ENCODE measurements at regions not wholly inside any gene's neighbourhood (a gene's known extent, or its start where the extent isn't known, plus 50 kb on each side); places are given as distances from the start of the nearest gene placed in this dataset.
"Not testable (repeated sequence)": the region's sequence is repeated elsewhere in the genome, so short reads cannot be mapped to it uniquely, and the experiment has no call there.

GRCh38 chr13:81146576-81146975, 805.6 kb upstream of the SPRY2 start:
- H3K27ac ChIP-seq (ENCODE audit: low read length); H3K4me1 ChIP-seq (ENCODE audit: control insufficient read depth, insufficient read depth, low read length); DNase-seq (ENCODE audit: low read depth, low spot score); H3K27me3 ChIP-seq (ENCODE audit: control insufficient read depth, insufficient read depth, low read length); H3K36me3 ChIP-seq (ENCODE audit: control insufficient read depth, insufficient read depth, low read length); H3K9me3 ChIP-seq (ENCODE audit: control insufficient read depth, insufficient read depth, low read length); H3K4me3 ChIP-seq (ENCODE audit: low read length): not testable (repeated sequence)
- WGBS (ENCODE audit: insufficient coverage, insufficient read length) = no CpG with 5 or more reads among the region's 12 CpGs

GRCh38 chr13:81142306-81142999, 801.5 kb upstream of the SPRY2 start:
- Histone ChIP-seq H3K27ac (ENCODE audit: low read length) (no peak overlapping the region), H3K4me3 (ENCODE audit: low read length) (no peak overlapping the region), H3K9me3 (ENCODE audit: control insufficient read depth, insufficient read depth, low read length) (no peaks in the 10 kb centered on the region; the same call in 1 of the 2 replicates), H3K36me3 (ENCODE audit: control insufficient read depth, insufficient read depth, low read length) (no peaks in the 10 kb centered on the region), H3K27me3 (ENCODE audit: control insufficient read depth, insufficient read depth, low read length) (no peaks in the 10 kb centered on the region), H3K4me1 (ENCODE audit: control insufficient read depth, insufficient read depth, low read length) (peaks cover 3% of the 10 kb centered on the region; the same call in 1 of the 2 replicates)
- DNase-seq (ENCODE audit: low read depth, low spot score) = no peak
- no CpG with 5 or more reads among the region's 5 CpGs for WGBS (ENCODE audit: insufficient coverage, insufficient read length)

GRCh38 chr13:81140675-81141074, 799.7 kb upstream of the SPRY2 start:
- no peak overlapping the region for H3K27ac ChIP-seq (ENCODE audit: low read length)
- no peaks in the 10 kb centered on the region for H3K36me3 ChIP-seq (ENCODE audit: control insufficient read depth, insufficient read depth, low read length)
- DNase-seq (ENCODE audit: low read depth, low spot score) = no peak
- no peak overlapping the region for H3K4me3 ChIP-seq (ENCODE audit: low read length)
- no CpG with 5 or more reads among the region's 3 CpGs for WGBS (ENCODE audit: insufficient coverage, insufficient read length)
- no peaks in the 10 kb centered on the region for H3K27me3 ChIP-seq (ENCODE audit: control insufficient read depth, insufficient read depth, low read length)
- H3K4me1 ChIP-seq (ENCODE audit: control insufficient read depth, insufficient read depth, low read length) = peaks cover 3% of the 10 kb centered on the region; the same call in 1 of the 2 replicates
- H3K9me3 ChIP-seq (ENCODE audit: control insufficient read depth, insufficient read depth, low read length) = no peaks in the 10 kb centered on the region

- Histone ChIP-seq H3K36me3 (ENCODE audit: control insufficient read depth, insufficient read depth, low read length) (no peaks in the 10 kb centered on the region), H3K27ac (ENCODE audit: low read length) (no peak overlapping the region), H3K4me3 (ENCODE audit: low read length) (no peak overlapping the region), H3K4me1 (ENCODE audit: control insufficient read depth, insufficient read depth, low read length) (peaks cover 3% of the 10 kb centered on the region; the same call in 1 of the 2 replicates), H3K9me3 (ENCODE audit: control insufficient read depth, insufficient read depth, low read length) (no peaks in the 10 kb centered on the region), H3K27me3 (ENCODE audit: control insufficient read depth, insufficient read depth, low read length) (no peaks in the 10 kb centered on the region)
- no peak for DNase-seq (ENCODE audit: low read depth, low spot score)
- WGBS (ENCODE audit: insufficient coverage, insufficient read length) = no CpG with 5 or more reads among the region's 4 CpGs
Measured at GRCh38 chr13:81139987-81140386, 799.1 kb upstream of the SPRY2 start.

- no peaks in the 10 kb centered on the region for H3K36me3 ChIP-seq (ENCODE audit: control insufficient read depth, insufficient read depth, low read length)
- DNase-seq (ENCODE audit: low read depth, low spot score) = no peak
- no CpG with 5 or more reads among the region's 8 CpGs for WGBS (ENCODE audit: insufficient coverage, insufficient read length)
- H3K27me3 ChIP-seq (ENCODE audit: control insufficient read depth, insufficient read depth, low read length) = no peaks in the 10 kb centered on the region
- H3K4me1 ChIP-seq (ENCODE audit: control insufficient read depth, insufficient read depth, low read length) = peaks cover 1% of the 10 kb centered on the region; the same call in 1 of the 2 replicates
- no peak overlapping the region for H3K4me3 ChIP-seq (ENCODE audit: low read length)
- H3K9me3 ChIP-seq (ENCODE audit: control insufficient read depth, insufficient read depth, low read length) = no peaks in the 10 kb centered on the region
- no peak overlapping the region for H3K27ac ChIP-seq (ENCODE audit: low read length)
Measured at GRCh38 chr13:81138353-81138980, 797.5 kb upstream of the SPRY2 start.

GRCh38 chr13:81133066-81133465, 792.1 kb upstream of the SPRY2 start:
- Histone ChIP-seq H3K27ac (ENCODE audit: low read length) (no peak overlapping the region), H3K9me3 (ENCODE audit: control insufficient read depth, insufficient read depth, low read length) (no peaks in the 10 kb centered on the region), H3K4me1 (ENCODE audit: control insufficient read depth, insufficient read depth, low read length) (0 out of 2 replicates have a peak, but pooled peaks cover 1% of the 10 kb centered on the region), H3K36me3 (ENCODE audit: control insufficient read depth, insufficient read depth, low read length) (no peaks in the 10 kb centered on the region), H3K4me3 (ENCODE audit: low read length) (no peak overlapping the region), H3K27me3 (ENCODE audit: control insufficient read depth, insufficient read depth, low read length) (no peaks in the 10 kb centered on the region)
- WGBS (ENCODE audit: insufficient coverage, insufficient read length) = no CpG with 5 or more reads among the region's 1 CpG
- no peak for DNase-seq (ENCODE audit: low read depth, low spot score)

- no peak overlapping the region for H3K27ac ChIP-seq (ENCODE audit: low read length)
- H3K27me3 ChIP-seq (ENCODE audit: control insufficient read depth, insufficient read depth, low read length) = no peaks in the 10 kb centered on the region
- no peaks in the 10 kb centered on the region for H3K9me3 ChIP-seq (ENCODE audit: control insufficient read depth, insufficient read depth, low read length)
- no peak for DNase-seq (ENCODE audit: low read depth, low spot score)
- H3K36me3 ChIP-seq (ENCODE audit: control insufficient read depth, insufficient read depth, low read length) = no peaks in the 10 kb centered on the region
- H3K4me3 ChIP-seq (ENCODE audit: low read length) = no peak overlapping the region
- no peaks in the 10 kb centered on the region for H3K4me1 ChIP-seq (ENCODE audit: control insufficient read depth, insufficient read depth, low read length)
Measured at GRCh38 chr13:81117416-81117815, 776.5 kb upstream of the SPRY2 start.

- WGBS (ENCODE audit: insufficient coverage, insufficient read length) = no CpG with 5 or more reads among the region's 5 CpGs
- no peak for DNase-seq (ENCODE audit: low read depth, low spot score)
- H3K4me3 ChIP-seq (ENCODE audit: low read length) = no peak overlapping the region
- H3K27ac ChIP-seq (ENCODE audit: low read length) = no peak overlapping the region
- H3K9me3 ChIP-seq (ENCODE audit: control insufficient read depth, insufficient read depth, low read length) = no peaks in the 10 kb centered on the region
- H3K27me3 ChIP-seq (ENCODE audit: control insufficient read depth, insufficient read depth, low read length) = no peaks in the 10 kb centered on the region
- no peaks in the 10 kb centered on the region for H3K36me3 ChIP-seq (ENCODE audit: control insufficient read depth, insufficient read depth, low read length)
- no peaks in the 10 kb centered on the region for H3K4me1 ChIP-seq (ENCODE audit: control insufficient read depth, insufficient read depth, low read length)
Measured at GRCh38 chr13:81116461-81117282, 775.7 kb upstream of the SPRY2 start.

- no peaks in the 10 kb centered on the region for H3K9me3 ChIP-seq (ENCODE audit: control insufficient read depth, insufficient read depth, low read length)
- H3K4me1 ChIP-seq (ENCODE audit: control insufficient read depth, insufficient read depth, low read length) = no peaks in the 10 kb centered on the region
- DNase-seq (ENCODE audit: low read depth, low spot score) = no peak
- no peaks in the 10 kb centered on the region for H3K36me3 ChIP-seq (ENCODE audit: control insufficient read depth, insufficient read depth, low read length)
- H3K27me3 ChIP-seq (ENCODE audit: control insufficient read depth, insufficient read depth, low read length) = no peaks in the 10 kb centered on the region
- H3K4me3 ChIP-seq (ENCODE audit: low read length) = no peak overlapping the region
- H3K27ac ChIP-seq (ENCODE audit: low read length) = no peak overlapping the region
- no CpG with 5 or more reads among the region's 1 CpG for WGBS (ENCODE audit: insufficient coverage, insufficient read length)
Measured at GRCh38 chr13:81109026-81109425, 768.1 kb upstream of the SPRY2 start.

GRCh38 chr13:81106348-81106747, 765.4 kb upstream of the SPRY2 start:
- Histone ChIP-seq H3K4me3 (ENCODE audit: low read length) (no peak overlapping the region), H3K27ac (ENCODE audit: low read length) (no peak overlapping the region), H3K4me1 (ENCODE audit: control insufficient read depth, insufficient read depth, low read length) (no peaks in the 10 kb centered on the region), H3K9me3 (ENCODE audit: control insufficient read depth, insufficient read depth, low read length) (no peaks in the 10 kb centered on the region), H3K27me3 (ENCODE audit: control insufficient read depth, insufficient read depth, low read length) (no peaks in the 10 kb centered on the region), H3K36me3 (ENCODE audit: control insufficient read depth, insufficient read depth, low read length) (no peaks in the 10 kb centered on the region)
- no peak for DNase-seq (ENCODE audit: low read depth, low spot score)
- WGBS (ENCODE audit: insufficient coverage, insufficient read length) = no CpG with 5 or more reads among the region's 7 CpGs
